ENCODE measurements at regions not wholly inside any gene's neighbourhood (a gene's known extent, or its start where the extent isn't known, plus 50 kb on each side); places are given as distances from the start of the nearest gene placed in this dataset.

GRCh38 chr3:163891771-163892170 lies 1186.5 kb downstream of the SI start:
- POLR2A ChIA-PET = no interaction called here
- intact Hi-C loops (cut with micrococcal nuclease) = no loop called here
- TF ChIP-seq ZNF830 (CRISPR knock-in tag; IDR thresholded peaks at IDR 0.05) = no peak
- no peak for TF ChIP-seq CBX2 (IDR thresholded peaks at IDR 0.05; ENCODE audit: insufficient read depth, low read length, poor library complexity, severe bottlenecking)
- no peak for TF ChIP-seq EP300 (IDR thresholded peaks at IDR 0.05; ENCODE audit: low read length)
- TF ChIP-seq, protein P1, sequence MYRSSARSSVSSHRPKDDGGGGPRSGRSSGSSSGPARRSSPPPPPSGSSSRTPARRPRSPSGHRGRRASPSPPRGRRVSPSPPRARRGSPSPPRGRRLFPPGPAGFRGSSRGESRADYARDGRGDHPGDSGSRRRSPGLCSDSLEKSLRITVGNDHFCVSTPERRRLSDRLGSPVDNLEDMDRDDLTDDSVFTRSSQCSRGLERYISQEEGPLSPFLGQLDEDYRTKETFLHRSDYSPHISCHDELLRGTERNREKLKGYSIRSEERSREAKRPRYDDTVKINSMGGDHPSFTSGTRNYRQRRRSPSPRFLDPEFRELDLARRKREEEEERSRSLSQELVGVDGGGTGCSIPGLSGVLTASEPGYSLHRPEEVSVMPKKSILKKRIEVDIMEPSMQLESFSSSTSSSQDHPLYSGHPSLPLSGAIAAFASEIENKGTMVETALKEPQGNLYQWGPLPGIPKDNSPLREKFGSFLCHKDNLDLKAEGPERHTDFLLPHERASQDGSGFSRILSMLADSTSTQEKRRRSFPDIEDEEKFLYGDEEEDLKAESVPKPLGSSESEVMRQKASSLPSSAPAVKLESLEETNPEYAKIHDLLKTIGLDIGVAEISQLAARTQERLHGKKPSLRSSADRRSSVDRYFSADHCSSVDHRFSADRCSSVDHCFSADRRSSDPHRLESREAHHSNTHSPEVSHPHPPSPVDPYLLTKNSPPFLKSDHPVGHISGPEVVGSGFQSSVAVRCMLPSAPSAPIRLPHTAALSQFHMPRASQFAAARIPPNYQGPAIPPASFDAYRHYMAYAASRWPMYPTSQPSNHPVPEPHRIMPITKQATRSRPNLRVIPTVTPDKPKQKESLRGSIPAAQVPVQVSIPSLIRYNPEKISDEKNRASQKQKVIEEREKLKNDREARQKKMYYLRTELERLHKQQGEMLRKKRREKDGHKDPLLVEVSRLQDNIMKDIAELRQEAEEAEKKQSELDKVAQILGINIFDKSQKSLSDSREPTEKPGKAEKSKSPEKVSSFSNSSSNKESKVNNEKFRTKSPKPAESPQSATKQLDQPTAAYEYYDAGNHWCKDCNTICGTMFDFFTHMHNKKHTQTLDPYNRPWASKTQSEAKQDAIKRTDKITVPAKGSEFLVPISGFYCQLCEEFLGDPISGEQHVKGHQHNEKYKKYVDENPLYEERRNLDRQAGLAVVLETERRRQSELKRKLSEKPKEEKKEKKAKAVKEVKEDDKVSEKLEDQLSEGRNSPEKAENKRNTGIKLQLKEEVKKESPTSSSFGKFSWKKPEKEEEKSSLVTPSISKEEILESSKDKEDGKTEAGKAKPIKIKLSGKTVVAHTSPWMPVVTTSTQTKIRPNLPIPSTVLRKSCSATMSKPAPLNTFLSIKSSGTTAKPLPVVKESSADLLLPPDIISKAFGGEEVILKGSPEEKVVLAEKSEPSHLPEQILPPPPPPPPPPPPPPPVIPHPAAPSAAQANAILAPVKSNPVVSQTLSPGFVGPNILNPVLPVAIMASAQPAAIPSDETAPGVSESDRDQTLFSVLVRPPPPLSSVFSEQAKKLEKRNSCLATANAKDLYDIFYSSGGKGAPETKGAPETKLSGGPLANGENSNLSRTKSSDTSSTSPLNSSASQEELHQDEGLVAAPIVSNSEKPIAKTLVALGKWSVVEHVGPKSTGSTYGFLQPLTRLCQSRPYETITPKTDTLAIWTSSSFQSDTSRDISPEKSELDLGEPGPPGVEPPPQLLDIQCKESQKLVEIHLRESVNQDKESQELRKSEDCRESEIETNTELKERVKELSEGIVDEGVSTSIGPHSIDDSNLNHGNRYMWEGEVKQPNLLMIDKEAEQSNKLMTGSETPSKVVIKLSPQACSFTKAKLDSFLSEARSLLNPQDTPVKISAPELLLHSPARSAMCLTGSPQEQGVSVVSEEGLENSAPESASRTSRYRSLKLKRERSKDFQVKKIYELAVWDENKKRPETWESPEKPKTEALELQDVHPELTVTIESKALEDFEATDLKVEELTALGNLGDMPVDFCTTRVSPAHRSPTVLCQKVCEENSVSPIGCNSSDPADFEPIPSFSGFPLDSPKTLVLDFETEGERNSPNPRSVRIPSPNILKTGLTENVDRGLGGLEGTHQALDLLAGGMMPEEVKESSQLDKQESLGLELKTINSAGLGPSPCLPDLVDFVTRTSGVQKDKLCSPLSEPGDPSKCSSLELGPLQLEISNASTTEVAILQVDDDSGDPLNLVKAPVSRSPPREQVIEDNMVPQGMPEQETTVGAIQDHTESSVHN (IDR thresholded peaks at IDR 0.05; ENCODE audit: borderline replicate concordance in 1 of 2, low read depth in 1 of 2) = no peak
- no peak for TF ChIP-seq ZNF143 (CRISPR knock-in tag; IDR thresholded peaks at IDR 0.05)
- no peak for TF ChIP-seq ATF2 (CRISPR knock-in tag; IDR thresholded peaks at IDR 0.05)
- TF ChIP-seq POLR2AphosphoS2 (IDR thresholded peaks at IDR 0.05; ENCODE audit: low read length) = no peak
- TF ChIP-seq CBFA2T3 (IDR thresholded peaks at IDR 0.05) = no peak
- TF ChIP-seq, protein P2, sequence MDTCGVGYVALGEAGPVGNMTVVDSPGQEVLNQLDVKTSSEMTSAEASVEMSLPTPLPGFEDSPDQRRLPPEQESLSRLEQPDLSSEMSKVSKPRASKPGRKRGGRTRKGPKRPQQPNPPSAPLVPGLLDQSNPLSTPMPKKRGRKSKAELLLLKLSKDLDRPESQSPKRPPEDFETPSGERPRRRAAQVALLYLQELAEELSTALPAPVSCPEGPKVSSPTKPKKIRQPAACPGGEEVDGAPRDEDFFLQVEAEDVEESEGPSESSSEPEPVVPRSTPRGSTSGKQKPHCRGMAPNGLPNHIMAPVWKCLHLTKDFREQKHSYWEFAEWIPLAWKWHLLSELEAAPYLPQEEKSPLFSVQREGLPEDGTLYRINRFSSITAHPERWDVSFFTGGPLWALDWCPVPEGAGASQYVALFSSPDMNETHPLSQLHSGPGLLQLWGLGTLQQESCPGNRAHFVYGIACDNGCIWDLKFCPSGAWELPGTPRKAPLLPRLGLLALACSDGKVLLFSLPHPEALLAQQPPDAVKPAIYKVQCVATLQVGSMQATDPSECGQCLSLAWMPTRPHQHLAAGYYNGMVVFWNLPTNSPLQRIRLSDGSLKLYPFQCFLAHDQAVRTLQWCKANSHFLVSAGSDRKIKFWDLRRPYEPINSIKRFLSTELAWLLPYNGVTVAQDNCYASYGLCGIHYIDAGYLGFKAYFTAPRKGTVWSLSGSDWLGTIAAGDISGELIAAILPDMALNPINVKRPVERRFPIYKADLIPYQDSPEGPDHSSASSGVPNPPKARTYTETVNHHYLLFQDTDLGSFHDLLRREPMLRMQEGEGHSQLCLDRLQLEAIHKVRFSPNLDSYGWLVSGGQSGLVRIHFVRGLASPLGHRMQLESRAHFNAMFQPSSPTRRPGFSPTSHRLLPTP (IDR thresholded peaks at IDR 0.05; ENCODE audit: borderline replicate concordance, extremely low read depth, insufficient read length) = no peak
- TF ChIP-seq ZNF212 (CRISPR knock-in tag; IDR thresholded peaks at IDR 0.05) = no peak

More at GRCh38 chr3:163891771-163892170, 1186.5 kb downstream of the SI start:
- H3K27ac ChIP-seq (ENCODE audit: extremely low read depth, low read depth, low read length) = no peak overlapping the region
- H3K9ac ChIP-seq (ENCODE audit: insufficient read depth in 1 of 2, low read depth in 2 of 2, low read length in 2 of 2) = no peak overlapping the region
- no peak overlapping the region for H3K4me3 ChIP-seq
- H2AFZ ChIP-seq (ENCODE audit: low read depth, low read length) = no peak overlapping the region
- BruUV-seq (replicated peaks) = no TSS peak
- FAIRE-seq = no peak
- in situ Hi-C loops (cut with MboI) = no loop called here
- no peaks in the 10 kb centered on the region for H3K4me1 ChIP-seq (replicated peaks in 1 of 2; ENCODE audit: control insufficient read depth in 2 of 2, insufficient read depth in 2 of 2, low read length in 2 of 2)
- no peaks in the 10 kb centered on the region for H3K27me3 ChIP-seq (ENCODE audit: control insufficient read depth in 2 of 2, insufficient read depth in 2 of 2, low read length in 2 of 2)
- no peak for ATAC-seq
- no peaks in the 10 kb centered on the region; the same call in 1 of the 2 replicates for H3K9me3 ChIP-seq (replicated peaks; ENCODE audit: control insufficient read depth, insufficient read depth, low read depth, low read length)
- no peak for DNase-seq (ENCODE audit: extremely low read depth in 1 of 4, low spot score in 3 of 4)
- H3K4me2 ChIP-seq (ENCODE audit: insufficient read depth, low read length) = no peak overlapping the region
- 2% methylated on average over 6 of the region's 7 CpGs for WGBS (ENCODE audit: insufficient coverage, low coverage, missing lambda C conversion rate)
- no peaks in the 10 kb centered on the region for H3K9me1 ChIP-seq (ENCODE audit: control insufficient read depth, insufficient read depth, low read length)
- H4K20me1 ChIP-seq (replicated peaks; ENCODE audit: control insufficient read depth, insufficient read depth, low read length) = no peaks in the 10 kb centered on the region
- H3K79me2 ChIP-seq (ENCODE audit: control insufficient read depth, insufficient read depth, low read length) = no peaks in the 10 kb centered on the region
- no peaks in the 10 kb centered on the region for H3K36me3 ChIP-seq (ENCODE audit: control insufficient read depth, insufficient read depth, low read length)
- CTCF ChIA-PET (ENCODE audit: low intra/inter-chr PET ratio) = no interaction called here
